H9 (cell line): ENCODE measurements at regions not wholly inside any gene's neighbourhood (a gene's known extent, or its start where the extent isn't known, plus 50 kb on each side); places are given as distances from the start of the nearest gene placed in this dataset.

Experiments used
- DNase-seq: peaks from one replicate; pipeline ENCODE4 v3.0.0-alpha.2; 2017
- H2AFZ ChIP-seq: one replicate; pipeline ENCODE4 v1.6.1; 2013; ENCODE audit warnings: mild to moderate bottlenecking, low read length, control low read depth, moderate library complexity
- H2AK5ac ChIP-seq: 2 replicates; pipeline ENCODE4 v1.6.1; 2013; ENCODE audit warnings: low read length, control low read depth, mixed read lengths; ENCODE audit not compliant: insufficient read length
- H2BK120ac ChIP-seq: one replicate; pipeline ENCODE4 v1.6.1; 2013; ENCODE audit warnings: low read depth, mild to moderate bottlenecking, low read length, control low read depth, inconsistent platforms; ENCODE audit not compliant: poor library complexity, severe bottlenecking
- H2BK12ac ChIP-seq: 2 replicates; pipeline ENCODE4 v1.6.1; 2013; ENCODE audit warnings: low read length, control low read depth, mixed read lengths, low read depth; ENCODE audit not compliant: insufficient read length
- H2BK15ac ChIP-seq: 2 replicates; pipeline ENCODE4 v1.6.1; 2013; ENCODE audit warnings: low read depth, low read length, control low read depth
- H2BK20ac ChIP-seq: one replicate; pipeline ENCODE4 v1.6.1; 2013; ENCODE audit warnings: low read depth, mild to moderate bottlenecking, low read length, control low read depth, inconsistent platforms; ENCODE audit not compliant: poor library complexity, severe bottlenecking
- H2BK5ac ChIP-seq: 2 replicates; pipeline ENCODE4 v1.6.1; 2013; ENCODE audit warnings: low read length, control low read depth, mixed read lengths; ENCODE audit not compliant: insufficient read length
- H3K14ac ChIP-seq: 2 replicates; pipeline ENCODE4 v1.6.1; 2013; ENCODE audit warnings: low read length, control low read depth; ENCODE audit not compliant: insufficient read depth
- H3K18ac ChIP-seq: 2 replicates; pipeline ENCODE4 v1.6.1; 2013; ENCODE audit warnings: low read depth, mild to moderate bottlenecking, mixed read lengths, low read length, control low read depth; ENCODE audit not compliant: insufficient read length
- H3K23ac ChIP-seq: 2 replicates; pipeline ENCODE4 v1.6.1; 2013; ENCODE audit warnings: low read length, control low read depth, mixed read lengths, low read depth; ENCODE audit not compliant: insufficient read length
- H3K23me2 ChIP-seq: 2 replicates; pipeline ENCODE4 v1.6.1; 2013; ENCODE audit warnings: low read depth, mild to moderate bottlenecking, mixed read lengths, low read length, control low read depth; ENCODE audit not compliant: insufficient read length, poor library complexity, severe bottlenecking
- H3K27ac ChIP-seq: 2 replicates; pipeline ENCODE4 v1.5.1; 2013; ENCODE audit warnings: low read length, control low read depth, mixed read lengths, low read depth; ENCODE audit not compliant: insufficient read length
- H3K27me3 ChIP-seq: 2 replicates; pipeline ENCODE4 v1.6.1; 2013; ENCODE audit warnings: low read length, control low read depth, inconsistent platforms; ENCODE audit not compliant: insufficient read depth
- H3K4ac ChIP-seq: 2 replicates; pipeline ENCODE4 v1.6.1; 2013; ENCODE audit warnings: low read depth, mild to moderate bottlenecking, control low read depth, inconsistent platforms, low read length, moderate library complexity
- H3K4me1 ChIP-seq: 2 replicates; pipeline ENCODE4 v1.6.1; 2013; ENCODE audit warnings: low read length, control low read depth, inconsistent platforms; ENCODE audit not compliant: insufficient read depth
- H3K4me2 ChIP-seq: 2 replicates; pipeline ENCODE4 v1.6.1; 2013; ENCODE audit warnings: low read length, control low read depth, mixed read lengths; ENCODE audit not compliant: insufficient read length, insufficient read depth
- H3K56ac ChIP-seq: 2 replicates; pipeline ENCODE4 v1.6.1; 2013; ENCODE audit warnings: low read depth, mild to moderate bottlenecking, mixed read lengths, low read length, control low read depth; ENCODE audit not compliant: insufficient read length
- H3K79me1 ChIP-seq: 2 replicates; pipeline ENCODE4 v1.6.1; 2013; ENCODE audit warnings: low read depth, mild to moderate bottlenecking, moderate library complexity, low read length, control low read depth, inconsistent platforms; ENCODE audit not compliant: insufficient read depth, poor library complexity, severe bottlenecking
- H3K79me2 ChIP-seq: 2 replicates; pipeline ENCODE4 v1.6.1; 2013; ENCODE audit warnings: low read length, control low read depth, inconsistent platforms; ENCODE audit not compliant: insufficient read depth
- H3K9ac ChIP-seq: 2 replicates; pipeline ENCODE4 v1.6.1; 2013; ENCODE audit warnings: low read length, control low read depth, mixed read lengths; ENCODE audit not compliant: insufficient read length; ENCODE audit errors: extremely low read depth
- H3K9me3 ChIP-seq: one replicate; pipeline ENCODE4 v1.6.1; 2013; ENCODE audit warnings: low read depth, low read length, inconsistent platforms; ENCODE audit not compliant: control insufficient read depth
- H3T11ph ChIP-seq: one replicate; pipeline ENCODE4 v1.6.1; 2013; ENCODE audit warnings: mild to moderate bottlenecking, low read length, control low read depth, inconsistent platforms
- H4K20me1 ChIP-seq: one replicate; pipeline ENCODE4 v1.6.1; 2013; ENCODE audit not compliant: control insufficient read depth, insufficient read length, insufficient read depth
- H4K5ac ChIP-seq: 2 replicates; pipeline ENCODE4 v1.6.1; 2013; ENCODE audit warnings: low read depth, mild to moderate bottlenecking, mixed read lengths, low read length, control low read depth; ENCODE audit not compliant: insufficient read length
- H4K8ac ChIP-seq: replicated peaks from 2 replicates; pipeline ENCODE4 v1.6.1; 2013; ENCODE audit warnings: low read length, control low read depth, mixed read lengths, low read depth; ENCODE audit not compliant: insufficient read length
- H4K91ac ChIP-seq: 2 replicates; pipeline ENCODE4 v1.6.1; 2013; ENCODE audit warnings: low read depth, mild to moderate bottlenecking, moderate library complexity, mixed read lengths, low read length, control low read depth; ENCODE audit not compliant: insufficient read length
- H3K27ac Mint-ChIP-seq, 3 experiments: 2 replicates in 2 of 3; 3 replicates in 1 of 3; pipeline ENCODE4 v1.8.0; 2020 to 2021; ENCODE audit warnings: mixed read lengths in 3 of 3, mild to moderate bottlenecking in 1 of 3, moderate library complexity in 1 of 3
- H3K27me3 Mint-ChIP-seq: 2 replicates; pipeline ENCODE4 v1.8.0; 2021; ENCODE audit warnings: low read depth, mild to moderate bottlenecking, moderate library complexity, mixed read lengths
- H3K36me3 Mint-ChIP-seq, 3 experiments: 2 replicates in 2 of 3; 3 replicates in 1 of 3; pipeline ENCODE4 v1.8.0; 2020 to 2021; ENCODE audit warnings: low read depth in 3 of 3, mixed read lengths in 3 of 3; ENCODE audit not compliant: insufficient read depth in 1 of 3
- H3K4me1 Mint-ChIP-seq, 2 experiments: 2 replicates each; pipeline ENCODE4 v1.8.0; 2020; ENCODE audit warnings: mixed read lengths in 2 of 2
- H3K4me3 Mint-ChIP-seq, 2 experiments: 2 replicates in 1 of 2; 3 replicates in 1 of 2; pipeline ENCODE4 v1.8.0; 2020 to 2021; ENCODE audit warnings: mild to moderate bottlenecking in 2 of 2, mixed read lengths in 2 of 2, moderate library complexity in 1 of 2
- H3K9me3 Mint-ChIP-seq, 2 experiments: 2 replicates in 1 of 2; 3 replicates in 1 of 2; pipeline ENCODE4 v1.8.0; 2020; ENCODE audit warnings: mild to moderate bottlenecking in 2 of 2, mixed read lengths in 2 of 2, moderate library complexity in 1 of 2
- CTCF ChIP-seq: fragments of 200-600 bp; sonication (generic); conservative IDR thresholded peaks from 3 replicates; pipeline ENCODE4 v1.8.0; 2021; ENCODE audit warnings: antibody characterized with exemption, mild to moderate bottlenecking
- WGBS: extraction: QIAGEN DNeasy Blood & Tissue Kit; methylation state at CpG from one replicate; pipeline ENCODE4 v1.1.7; 2013; ENCODE audit warnings: missing lambda C conversion rate, low lambda C conversion rate, mixed read lengths; ENCODE audit not compliant: insufficient read length; ENCODE audit errors: extremely low coverage; 5-methylcytosine and 5-hydroxymethylcytosine counted together

GRCh38 chr10:21405981-21406380 is 119.5 kb downstream of the SKIDA1 start:
- H3K4me1 Mint-ChIP-seq = peaks cover 60 to 64% of the 10 kb centered on the region in 2 experiments
- Histone ChIP-seq H3K4me2 (no peak overlapping the region), H3K79me1 (no peaks in the 10 kb centered on the region), H3K9ac (no peak overlapping the region), H3T11ph (no peak overlapping the region), H3K4ac (no peak overlapping the region), H4K8ac (no peak overlapping the region), H4K20me1 (no peaks in the 10 kb centered on the region), H3K14ac (no peak overlapping the region), H3K27me3 (no peaks in the 10 kb centered on the region), H3K4me1 (peaks cover 2% of the 10 kb centered on the region), H3K23ac (no peak overlapping the region), H3K27ac (no peak overlapping the region), H3K18ac (no peak overlapping the region), H3K23me2 (no peaks in the 10 kb centered on the region), H3K79me2 (no peaks in the 10 kb centered on the region), H3K9me3 (no peaks in the 10 kb centered on the region), H2AFZ (no peak overlapping the region), H2BK120ac (no peak overlapping the region), H4K5ac (no peak overlapping the region), H2BK15ac (no peak overlapping the region), H2BK20ac (no peak overlapping the region), H4K91ac (no peak overlapping the region), H2BK12ac (no peak overlapping the region), H3K56ac (no peak overlapping the region), H2AK5ac (no peak overlapping the region), H2BK5ac (no peak overlapping the region)
- DNase-seq = no peak
- H3K4me3 Mint-ChIP-seq = no peak overlapping the region
- no peak for TF ChIP-seq CTCF
- H3K36me3 Mint-ChIP-seq = peaks cover 6 to 30% (median 18%) of the 10 kb centered on the region in 3 experiments; a peak in 6 of 7 replicates
- peaks cover 26 to 29% of the 10 kb centered on the region in 2 experiments for H3K9me3 Mint-ChIP-seq
- H3K27me3 Mint-ChIP-seq = peaks cover 2% of the 10 kb centered on the region; the same call in 1 of the 2 replicates
- no CpG with 5 or more reads among the region's 8 CpGs for WGBS
- H3K27ac Mint-ChIP-seq = peak overlapping the region in 1 of 3 experiments; percentile 53; a peak in 1 of 7 replicates
